Ecto neural progenitor cell (in vitro differentiated cells): ENCODE measurements at regions not wholly inside any gene's neighbourhood (a gene's known extent, or its start where the extent isn't known, plus 50 kb on each side); places are given as distances from the start of the nearest gene placed in this dataset.
"Not testable (repeated sequence)": the region's sequence is repeated elsewhere in the genome, so short reads cannot be mapped to it uniquely, and the experiment has no call there.

Source experiments
- DNase-seq: peaks from one replicate; pipeline ENCODE4 v3.0.0-alpha.2; 2018; ENCODE audit warnings: low spot score

- no peak for DNase-seq
Measured at GRCh38 chr9:7739595-7739994, 60.0 kb downstream of the DMAC1 start.

- DNase-seq, result no peak
Measured at GRCh38 chr9:7735311-7735710, 64.3 kb downstream of the DMAC1 start.

GRCh38 chr9:7730164-7730445, 69.5 kb downstream of the DMAC1 start:
- DNase-seq, result no peak

- no peak for DNase-seq
Measured at GRCh38 chr9:7729371-7730163, 70.0 kb downstream of the DMAC1 start.

- DNase-seq, result no peak
Measured at GRCh38 chr9:7721291-7721690, 78.3 kb downstream of the DMAC1 start.

- not testable (repeated sequence) for DNase-seq
Measured at GRCh38 chr9:7713088-7713487, 86.5 kb downstream of the DMAC1 start.

- DNase-seq, result no peak
Measured at GRCh38 chr9:7710686-7711085, 88.9 kb downstream of the DMAC1 start.

GRCh38 chr9:7707934-7708333, 91.6 kb downstream of the DMAC1 start:
- DNase-seq, result no peak

GRCh38 chr9:7704543-7704942, 95.0 kb downstream of the DMAC1 start:
- no peak for DNase-seq

- no peak for DNase-seq
Measured at GRCh38 chr9:7691909-7692308, 107.7 kb downstream of the DMAC1 start.

- DNase-seq, result no peak
Measured at GRCh38 chr9:7690014-7690413, 109.6 kb downstream of the DMAC1 start.

- no peak for DNase-seq
Measured at GRCh38 chr9:7688626-7689025, 111.0 kb downstream of the DMAC1 start.

- DNase-seq, result no peak
Measured at GRCh38 chr9:7676609-7677156, 122.9 kb downstream of the DMAC1 start.

GRCh38 chr9:7671847-7672246, 127.7 kb downstream of the DMAC1 start:
- DNase-seq, result no peak

- no peak for DNase-seq
Measured at GRCh38 chr9:7668541-7668940, 131.0 kb downstream of the DMAC1 start.

GRCh38 chr9:7665874-7666273, 133.7 kb downstream of the DMAC1 start:
- DNase-seq, result peak; percentile 47

GRCh38 chr9:7659766-7660165, 139.8 kb downstream of the DMAC1 start:
- no peak for DNase-seq

GRCh38 chr9:7656636-7657035, 142.9 kb downstream of the DMAC1 start:
- DNase-seq, result no peak

- DNase-seq, result no peak
Measured at GRCh38 chr9:7653262-7653661, 146.3 kb downstream of the DMAC1 start.

GRCh38 chr9:7640231-7640630, 159.3 kb downstream of the DMAC1 start:
- DNase-seq, result no peak

- no peak for DNase-seq
Measured at GRCh38 chr9:7639471-7639870, 160.1 kb downstream of the DMAC1 start.

- no peak for DNase-seq
Measured at GRCh38 chr9:7636838-7637467, 162.6 kb downstream of the DMAC1 start.

- DNase-seq, result no peak
Measured at GRCh38 chr9:7636309-7636708, 163.3 kb downstream of the DMAC1 start.

GRCh38 chr9:7626571-7627029, 173.0 kb downstream of the DMAC1 start:
- peak; percentile 46 for DNase-seq
